Uterus (tissue), 3 donors: ENCODE measurements at regions not wholly inside any gene's neighbourhood (a gene's known extent, or its start where the extent isn't known, plus 50 kb on each side); places are given as distances from the start of the nearest gene placed in this dataset.

Source experiments
- DNase-seq, 2 donors: peaks; one replicate each; pipeline ENCODE4 v3.0.0-alpha.2; 2019 to 2020
- H3K27ac ChIP-seq, 2 donors: fragments of 200-600 bp; sonication (generic); 1 replicate in 1 of 2; 2 replicates in 1 of 2; pipeline ENCODE4 v1.5.1; 2016 to 2018
- H3K27me3 ChIP-seq, 2 donors: fragments of 200-600 bp; sonication (generic); one replicate each; pipeline ENCODE4 v1.5.1; 2018 to 2019; ENCODE audit warnings: control low read depth in 1 of 2
- H3K36me3 ChIP-seq, 2 donors: fragments of 200-600 bp; sonication (generic); one replicate each; pipeline ENCODE4 v1.5.1; 2019; ENCODE audit warnings: control low read depth in 1 of 2
- H3K4me1 ChIP-seq, 2 donors: fragments of 200-600 bp; sonication (generic); one replicate each; pipeline ENCODE4 v1.5.1; 2018 to 2019; ENCODE audit warnings: control low read depth in 1 of 2
- H3K4me3 ChIP-seq, 2 donors: fragments of 200-600 bp; sonication (generic); 1 replicate in 1 of 2; 2 replicates in 1 of 2; pipeline ENCODE4 v1.5.1; 2018 to 2019; ENCODE audit warnings: mild to moderate bottlenecking in 1 of 2
- H3K9me3 ChIP-seq, 2 donors: fragments of 200-600 bp; sonication (generic); one replicate each; pipeline ENCODE4 v1.5.1; 2019; ENCODE audit warnings: control low read depth in 1 of 2
- POLR2A ChIP-seq, 2 donors: fragments of 450-650 bp; IDR thresholded peaks; one replicate each; pipeline ENCODE4 v1.6.1; 2016; ENCODE audit warnings: antibody characterized with exemption in 2 of 2, mild to moderate bottlenecking in 1 of 2, moderate library complexity in 1 of 2
- intact Hi-C: fragments of 100-400 bp; cut with DNase I; formaldehyde crosslinking; loops from one replicate; pipeline ENCODE4 v1.15.1; 2023; ENCODE audit warnings: low total_unique reads
- TF ChIP-seq, protein P1 (sequence below), 4 experiments: fragments of 200-600 bp in 2 of 4; fragments of 450-650 bp in 2 of 4; sonication (generic) in 2 of 4; IDR thresholded peaks; one replicate each; pipeline ENCODE4 v1.5.1; 2016 to 2019; ENCODE audit warnings: antibody characterized with exemption in 4 of 4, mild to moderate bottlenecking in 2 of 4, moderate library complexity in 1 of 4
- donor health status: DM: yes; HTN: yes; CAD: no.

GRCh38 chr13:39250440-39250839, 212.2 kb downstream of the NHLRC3 start:
- H3K36me3 ChIP-seq, result no peaks in the 10 kb centered on the region
- H3K4me1 ChIP-seq, result no peaks in the 10 kb centered on the region
- no peaks in the 10 kb centered on the region for H3K27me3 ChIP-seq
- H3K4me3 ChIP-seq, result no peak overlapping the region
- intact Hi-C loops, result no loop called here
- H3K27ac ChIP-seq, result no peak overlapping the region
- no peaks in the 10 kb centered on the region for H3K9me3 ChIP-seq
- DNase-seq, result no peak
- TF ChIP-seq POLR2A (IDR thresholded peaks at IDR 0.05), result no peak
- TF ChIP-seq, protein P1, sequence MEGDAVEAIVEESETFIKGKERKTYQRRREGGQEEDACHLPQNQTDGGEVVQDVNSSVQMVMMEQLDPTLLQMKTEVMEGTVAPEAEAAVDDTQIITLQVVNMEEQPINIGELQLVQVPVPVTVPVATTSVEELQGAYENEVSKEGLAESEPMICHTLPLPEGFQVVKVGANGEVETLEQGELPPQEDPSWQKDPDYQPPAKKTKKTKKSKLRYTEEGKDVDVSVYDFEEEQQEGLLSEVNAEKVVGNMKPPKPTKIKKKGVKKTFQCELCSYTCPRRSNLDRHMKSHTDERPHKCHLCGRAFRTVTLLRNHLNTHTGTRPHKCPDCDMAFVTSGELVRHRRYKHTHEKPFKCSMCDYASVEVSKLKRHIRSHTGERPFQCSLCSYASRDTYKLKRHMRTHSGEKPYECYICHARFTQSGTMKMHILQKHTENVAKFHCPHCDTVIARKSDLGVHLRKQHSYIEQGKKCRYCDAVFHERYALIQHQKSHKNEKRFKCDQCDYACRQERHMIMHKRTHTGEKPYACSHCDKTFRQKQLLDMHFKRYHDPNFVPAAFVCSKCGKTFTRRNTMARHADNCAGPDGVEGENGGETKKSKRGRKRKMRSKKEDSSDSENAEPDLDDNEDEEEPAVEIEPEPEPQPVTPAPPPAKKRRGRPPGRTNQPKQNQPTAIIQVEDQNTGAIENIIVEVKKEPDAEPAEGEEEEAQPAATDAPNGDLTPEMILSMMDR (IDR thresholded peaks at IDR 0.05), result no peak

DNA sequence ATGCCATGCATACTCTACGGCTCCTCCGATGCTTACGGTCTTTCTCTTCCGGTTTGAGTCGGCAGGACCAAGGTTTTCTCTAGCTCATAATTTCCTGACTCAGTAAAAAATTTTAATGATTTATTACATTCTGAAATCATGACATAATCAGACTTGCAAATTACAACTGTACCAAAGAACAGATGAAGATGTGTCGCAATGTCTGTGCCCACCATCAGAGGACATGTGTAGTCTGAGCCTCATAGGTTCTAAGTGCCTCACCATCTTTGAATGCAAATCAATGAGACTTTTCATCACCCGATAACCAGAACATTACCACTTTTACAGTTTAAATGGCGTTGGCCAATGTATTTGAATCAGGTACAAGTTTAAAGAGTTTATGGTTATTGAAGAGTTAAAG, 213.1 kb downstream of the NHLRC3 start:
- DNase-seq, result no peak
- Histone ChIP-seq H3K36me3 (no peaks in the 10 kb centered on the region), H3K4me3 (no peak overlapping the region), H3K27me3 (no peaks in the 10 kb centered on the region), H3K9me3 (no peaks in the 10 kb centered on the region), H3K27ac (no peak overlapping the region), H3K4me1 (no peaks in the 10 kb centered on the region)
- intact Hi-C loops, result no loop called here
- no peak for TF ChIP-seq POLR2A (IDR thresholded peaks at IDR 0.05)
- TF ChIP-seq, protein P1 (IDR thresholded peaks at IDR 0.05), result no peak

- no peaks in the 10 kb centered on the region for H3K4me1 ChIP-seq
- no peaks in the 10 kb centered on the region for H3K36me3 ChIP-seq
- no peaks in the 10 kb centered on the region for H3K9me3 ChIP-seq
- no peak for DNase-seq
- H3K27me3 ChIP-seq, result no peaks in the 10 kb centered on the region
- no peak overlapping the region for H3K4me3 ChIP-seq
- TF ChIP-seq, protein P1 (IDR thresholded peaks at IDR 0.05), result no peak
- TF ChIP-seq POLR2A (IDR thresholded peaks at IDR 0.05), result no peak
- intact Hi-C loops, result no loop called here
- H3K27ac ChIP-seq, result no peak overlapping the region
Measured at GRCh38 chr13:39253774-39254173, 215.5 kb downstream of the NHLRC3 start.

DNA sequence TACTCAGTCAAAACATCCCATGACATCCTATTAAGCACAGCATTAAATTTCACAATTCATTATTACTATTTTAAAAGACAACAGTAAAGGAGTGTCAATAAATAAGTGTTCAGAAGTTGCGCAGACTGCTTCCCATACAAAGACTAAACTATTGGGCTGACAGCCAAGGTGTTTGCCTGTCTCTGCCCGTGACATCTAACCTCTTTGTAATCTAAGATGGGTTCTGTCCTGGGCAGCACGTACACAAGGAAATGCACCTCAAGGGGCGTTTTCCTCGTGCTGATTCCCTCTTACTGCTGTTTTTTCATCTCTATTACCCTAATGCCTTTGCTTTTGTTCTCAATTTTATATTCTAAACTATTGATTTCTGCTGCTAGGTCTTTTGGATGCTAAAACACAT, 216.3 kb downstream of the NHLRC3 start:
- Histone ChIP-seq H3K36me3 (no peaks in the 10 kb centered on the region), H3K27me3 (no peaks in the 10 kb centered on the region), H3K27ac (no peak overlapping the region), H3K9me3 (no peaks in the 10 kb centered on the region), H3K4me1 (no peaks in the 10 kb centered on the region), H3K4me3 (no peak overlapping the region)
- DNase-seq, result no peak
- intact Hi-C loops, result no loop called here
- TF ChIP-seq, protein P1 (IDR thresholded peaks at IDR 0.05), result no peak
- no peak for TF ChIP-seq POLR2A (IDR thresholded peaks at IDR 0.05)

GRCh38 chr13:39257642-39258041, 219.4 kb downstream of the NHLRC3 start:
- no peak overlapping the region for H3K27ac ChIP-seq
- H3K4me1 ChIP-seq, result no peaks in the 10 kb centered on the region
- H3K36me3 ChIP-seq, result no peaks in the 10 kb centered on the region
- H3K27me3 ChIP-seq, result no peaks in the 10 kb centered on the region
- H3K4me3 ChIP-seq, result no peak overlapping the region
- intact Hi-C loops, result no loop called here
- TF ChIP-seq POLR2A (IDR thresholded peaks at IDR 0.05), result no peak
- TF ChIP-seq, protein P1 (IDR thresholded peaks at IDR 0.05), result no peak
- no peaks in the 10 kb centered on the region for H3K9me3 ChIP-seq
- no peak for DNase-seq
